Frontal cortex (tissue), 3 donors: ENCODE measurements at regions not wholly inside any gene's neighbourhood (a gene's known extent, or its start where the extent isn't known, plus 50 kb on each side); places are given as distances from the start of the nearest gene placed in this dataset.
"Not testable (repeated sequence)": the region's sequence is repeated elsewhere in the genome, so short reads cannot be mapped to it uniquely, and the experiment has no call there.

Experiments
- DNase-seq, 2 donors: peaks; one replicate each; pipeline ENCODE4 v3.0.0; 2012; ENCODE audit warnings: low spot score in 2 of 2
- FAIRE-seq: peaks from 2 replicates; lab custom pipeline; 2012; peaks lifted over from hg19 to GRCh38; lab: Jason Lieb, UNC
- donor health status: control.
- donor health status: control.
- donor health status: control.

DNA sequence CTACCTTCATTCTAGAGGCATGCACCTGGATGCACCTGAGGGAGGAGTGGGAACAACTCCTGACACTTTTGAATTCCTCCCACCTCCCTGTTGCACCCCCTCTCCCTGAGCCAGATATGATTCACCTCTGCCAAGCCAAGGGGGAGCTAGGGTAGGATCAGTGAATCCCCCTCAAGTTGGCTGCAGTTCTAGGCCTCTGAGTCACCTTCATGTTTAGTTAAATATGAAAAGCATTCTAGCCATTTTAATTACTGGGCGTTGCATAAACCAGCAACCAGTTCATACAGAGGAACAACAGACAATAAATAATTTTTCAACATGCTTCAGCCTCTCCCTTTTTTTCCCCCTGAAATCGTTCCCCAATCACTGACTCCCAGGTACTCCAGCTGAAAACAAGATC, 1440.2 kb downstream of the ADGRL3 start:
- FAIRE-seq: no peak
- DNase-seq: no peak

DNA sequence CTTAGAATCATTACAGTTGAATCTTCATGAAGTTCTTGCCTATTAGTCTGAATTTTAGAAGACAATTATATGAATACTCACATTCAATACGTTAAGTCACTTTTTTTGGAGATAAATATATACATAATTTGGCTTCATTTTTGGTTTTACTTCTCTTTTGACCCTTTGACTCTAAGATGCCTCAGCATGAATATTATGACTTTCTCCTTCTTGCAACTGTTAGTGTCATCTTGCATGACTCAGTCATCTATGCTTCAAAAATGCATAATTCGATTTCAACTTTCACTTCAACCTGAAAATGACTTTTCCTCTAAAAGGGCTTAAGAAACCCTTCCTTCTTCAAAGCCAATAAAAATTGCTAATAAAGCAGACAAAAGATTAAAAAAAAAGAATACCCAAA, 1427.5 kb downstream of the ADGRL3 start:
- DNase-seq (no peak), FAIRE-seq (no peak)

DNA sequence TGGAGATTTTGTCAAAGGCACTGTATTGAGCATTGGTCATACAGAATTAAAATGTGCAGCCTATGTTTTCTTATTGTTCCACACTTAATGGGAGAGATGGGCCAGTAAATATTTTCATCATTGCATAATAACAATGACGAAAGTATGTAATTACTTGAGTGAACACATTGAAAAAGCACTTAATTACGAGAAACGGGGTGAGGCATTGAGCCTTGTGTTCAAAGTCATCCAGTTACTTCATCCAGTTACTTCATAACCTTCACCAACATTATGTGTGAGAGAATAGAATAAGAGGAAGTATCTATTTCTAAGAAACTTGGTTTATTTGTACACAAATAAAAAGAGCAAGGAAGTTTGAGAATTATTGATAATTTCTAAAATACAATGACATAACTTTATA, 1427.0 kb downstream of the ADGRL3 start:
- DNase-seq: no peak
- no peak for FAIRE-seq

DNA sequence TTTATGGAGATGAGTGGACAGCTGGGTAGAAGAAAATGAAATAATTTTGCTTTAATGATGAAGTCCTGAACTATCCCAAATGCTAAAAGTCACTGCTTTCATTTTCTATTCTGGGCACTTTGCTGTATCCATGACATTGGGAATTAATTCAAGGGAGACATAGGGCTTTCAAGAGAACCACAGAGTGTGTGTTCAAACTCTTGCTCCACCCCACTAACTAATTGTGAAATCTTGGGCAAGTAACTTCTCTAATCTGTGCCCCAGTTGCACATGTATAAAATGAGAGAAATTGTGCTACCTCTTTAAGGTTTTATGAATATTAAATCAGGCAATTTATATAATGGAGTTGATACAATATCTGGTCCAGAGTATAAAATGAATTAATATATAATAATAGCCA, 1422.0 kb downstream of the ADGRL3 start:
- FAIRE-seq (no peak), DNase-seq (no peak)

GRCh38 chr4:62619971-62620370, 1419.8 kb downstream of the ADGRL3 start:
- FAIRE-seq: no peak
- DNase-seq: no peak

- no peak for FAIRE-seq
- DNase-seq: no peak
Measured at GRCh38 chr4:62618042-62618441, 1417.9 kb downstream of the ADGRL3 start.

- FAIRE-seq (no peak), DNase-seq (no peak)
Measured at GRCh38 chr4:62601737-62602136, 1401.6 kb downstream of the ADGRL3 start.

- DNase-seq, FAIRE-seq: not testable (repeated sequence)
Measured at GRCh38 chr4:62595265-62595664, 1395.1 kb downstream of the ADGRL3 start.

DNA sequence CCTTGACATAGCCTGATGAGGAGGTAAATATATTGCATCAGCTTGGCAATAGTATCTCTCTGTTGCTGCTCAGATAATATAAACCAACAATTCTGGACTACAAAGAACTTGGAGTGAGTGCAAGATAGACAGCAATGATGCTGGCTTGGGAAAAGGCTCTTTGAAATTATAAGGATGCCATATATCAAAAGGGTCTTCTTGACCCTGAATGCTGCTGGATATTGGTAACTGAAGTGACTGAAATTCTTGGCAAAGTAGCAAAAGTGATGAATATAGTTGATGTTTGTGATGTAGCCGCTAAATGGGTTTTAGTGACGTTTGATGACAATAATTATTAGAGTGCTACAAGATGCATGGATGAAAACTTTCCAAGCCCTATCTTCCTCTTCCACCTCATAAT, 1391.6 kb downstream of the ADGRL3 start:
- FAIRE-seq: no peak
- no peak for DNase-seq

DNA sequence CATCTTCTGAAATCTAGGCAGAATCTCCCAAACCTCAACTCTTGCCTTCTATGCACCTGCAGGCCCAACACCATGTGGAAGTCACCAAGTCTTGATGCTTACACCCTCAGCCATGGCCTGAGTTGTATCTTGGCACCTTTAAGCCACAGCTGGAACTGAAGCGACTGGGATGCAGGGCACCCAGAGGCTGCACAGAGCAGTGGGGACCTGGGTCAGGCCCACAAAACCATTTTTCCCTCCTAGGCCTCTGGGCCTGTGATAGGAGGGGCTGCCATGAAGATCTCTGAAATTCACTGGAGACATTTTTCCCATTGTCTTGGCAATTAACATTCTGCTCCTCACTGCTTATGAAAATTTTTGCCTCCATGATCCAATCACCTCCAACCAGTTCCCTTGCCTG, 1388.5 kb downstream of the ADGRL3 start:
- FAIRE-seq (no peak), DNase-seq (no peak)

GRCh38 chr4:62571494-62571893, 1371.4 kb downstream of the ADGRL3 start:
- DNase-seq (no peak), FAIRE-seq (no peak)

DNA sequence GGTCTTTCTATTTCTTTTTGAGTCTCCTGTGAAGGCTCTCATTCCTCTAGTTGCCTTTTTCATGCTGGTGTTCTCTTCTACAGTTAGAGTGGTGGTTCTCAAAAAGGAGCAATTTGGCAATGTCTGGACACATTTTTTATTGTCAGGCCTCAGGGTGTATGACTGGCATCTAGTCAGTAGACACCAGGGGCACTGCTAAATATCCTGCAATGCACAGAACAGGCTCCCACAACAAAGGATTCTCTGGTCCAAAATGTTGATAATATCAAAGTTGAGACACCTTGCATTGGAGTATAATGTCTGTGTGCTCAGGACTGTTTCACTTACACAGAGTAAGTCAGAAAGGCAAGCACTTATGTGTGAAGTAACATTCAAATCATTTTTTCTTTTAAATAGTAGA, 1360.7 kb downstream of the ADGRL3 start:
- DNase-seq (no peak), FAIRE-seq (no peak)

- DNase-seq (no peak), FAIRE-seq (no peak)
Measured at GRCh38 chr4:62550121-62550520, 1350.0 kb downstream of the ADGRL3 start.

DNA sequence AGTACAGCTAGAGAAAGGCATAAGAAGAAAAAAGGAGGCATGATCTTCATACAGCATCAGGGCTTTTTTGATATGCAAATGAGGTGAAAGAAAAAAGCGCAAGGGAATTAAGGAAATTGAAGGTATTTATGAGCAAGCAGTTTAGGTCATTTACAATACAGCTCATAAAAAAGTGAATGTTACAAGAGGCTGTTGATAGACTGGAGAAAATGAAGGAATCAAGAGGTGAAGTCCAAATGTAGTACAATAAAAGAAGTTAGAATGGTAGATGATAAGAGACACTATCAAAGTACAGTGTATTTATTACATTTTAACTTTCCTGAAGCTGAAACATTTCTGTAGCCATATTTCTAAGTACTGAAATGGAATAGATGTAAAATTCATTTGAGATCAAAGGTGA, 1349.5 kb downstream of the ADGRL3 start:
- no peak for FAIRE-seq
- no peak for DNase-seq

- FAIRE-seq: no peak
- DNase-seq: no peak
Measured at GRCh38 chr4:62548765-62549164, 1348.6 kb downstream of the ADGRL3 start.

DNA sequence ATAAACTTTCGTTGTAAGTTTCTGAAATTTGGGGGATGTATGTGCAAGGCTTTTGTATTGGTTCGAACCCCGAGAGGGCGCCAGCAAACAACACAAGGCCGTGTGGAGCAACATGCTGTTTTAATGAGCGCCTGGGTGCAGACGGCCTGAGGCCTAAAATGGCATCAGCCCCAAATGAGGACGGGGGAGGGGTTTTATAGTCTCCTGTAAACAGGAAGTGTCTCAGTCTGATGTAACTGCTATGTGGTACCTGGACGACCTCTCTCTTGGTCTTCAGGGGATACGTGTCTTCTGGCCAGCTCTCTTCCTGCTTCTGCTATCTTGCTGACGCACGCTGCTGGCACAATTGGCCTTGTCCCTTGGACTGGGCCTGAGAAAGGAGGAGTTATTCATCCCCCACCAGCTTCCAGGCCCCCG, 1348.0 kb downstream of the ADGRL3 start:
- DNase-seq (no peak), FAIRE-seq (no peak)

GRCh38 chr4:62544428-62544827, 1344.3 kb downstream of the ADGRL3 start:
- FAIRE-seq: no peak
- no peak for DNase-seq

DNA sequence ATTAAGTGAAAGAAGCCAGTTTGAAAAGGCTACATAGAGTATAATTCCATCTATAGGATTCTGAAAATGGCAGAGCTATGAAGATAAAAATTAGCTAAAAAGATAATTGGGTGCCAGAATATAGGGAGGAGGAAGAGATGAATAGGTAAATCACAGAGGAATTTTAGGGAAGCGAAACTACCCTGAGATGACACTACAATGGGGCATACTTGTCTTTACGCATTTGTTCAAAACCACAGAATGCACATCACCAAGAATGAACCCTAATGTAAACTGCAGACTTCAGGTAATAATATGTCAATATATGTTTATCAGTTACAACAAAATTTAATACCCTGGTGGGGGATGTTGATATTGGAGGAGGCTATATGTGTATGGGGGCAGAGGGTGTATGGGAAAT, 1342.9 kb downstream of the ADGRL3 start:
- FAIRE-seq (no peak), DNase-seq (no peak)

DNA sequence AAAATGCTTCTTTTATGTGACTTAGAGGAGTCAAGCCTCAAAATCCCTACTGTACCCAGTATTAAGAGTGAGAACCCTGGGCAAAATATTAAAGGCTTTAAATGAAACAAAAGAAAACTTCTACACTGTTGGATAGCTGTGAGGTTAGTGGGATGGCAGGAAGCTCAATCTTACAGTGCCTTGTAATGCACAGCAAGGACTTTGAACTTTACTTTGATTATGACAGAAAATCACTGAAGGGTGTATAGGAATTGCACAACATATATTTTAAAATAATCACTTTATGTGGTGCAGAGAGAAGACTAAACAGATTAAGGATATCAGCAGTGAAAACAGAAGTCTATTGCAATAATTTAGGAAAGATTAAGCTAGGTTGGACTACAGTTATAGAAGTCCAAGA, 1333.4 kb downstream of the ADGRL3 start:
- FAIRE-seq (no peak), DNase-seq (no peak)

- FAIRE-seq (no peak), DNase-seq (no peak)
Measured at GRCh38 chr4:62531731-62532130, 1331.6 kb downstream of the ADGRL3 start.

- FAIRE-seq (no peak), DNase-seq (no peak)
Measured at GRCh38 chr4:62531264-62531663, 1331.1 kb downstream of the ADGRL3 start.

DNA sequence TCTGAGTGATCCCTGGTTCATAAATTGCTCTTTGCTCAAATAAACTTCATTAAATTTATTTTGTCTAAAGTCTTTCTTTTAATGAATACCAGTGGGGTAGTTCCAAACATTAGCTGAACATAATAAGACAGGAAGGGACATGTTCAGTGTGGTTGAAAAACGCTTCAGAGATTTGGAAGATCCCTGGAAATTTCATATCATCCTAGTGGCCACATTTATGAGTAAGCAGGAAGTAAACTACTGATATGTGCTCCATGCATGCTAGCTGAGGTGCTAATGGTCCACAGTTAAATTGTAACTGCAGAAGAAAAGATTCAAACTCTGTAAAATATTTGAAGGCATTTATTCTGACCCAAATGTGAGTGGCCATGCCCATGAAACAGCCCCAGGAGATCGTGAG, 1328.7 kb downstream of the ADGRL3 start:
- DNase-seq: no peak
- FAIRE-seq: no peak

DNA sequence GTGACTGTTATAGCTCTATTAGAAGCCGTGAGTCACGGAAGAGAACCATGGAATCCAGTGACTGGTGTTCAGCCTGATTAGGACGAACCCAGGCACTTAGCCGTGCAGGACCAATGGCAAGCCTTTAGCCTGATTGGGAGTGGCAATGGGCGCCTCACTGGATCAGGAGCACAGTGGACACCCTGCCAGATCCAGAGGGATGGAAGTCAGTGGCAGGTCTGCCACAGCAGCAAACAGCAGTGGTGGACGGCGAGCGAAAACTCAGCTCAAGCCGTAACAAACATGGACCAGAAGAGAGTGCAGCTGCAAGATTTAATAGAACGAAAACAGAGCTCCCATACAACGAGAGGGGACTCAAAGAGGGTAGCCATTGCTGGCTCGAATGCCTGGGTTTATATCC, 1326.5 kb downstream of the ADGRL3 start:
- FAIRE-seq (no peak), DNase-seq (no peak)
